NCI-H1694 treated with DMSO at 0.1 percent for 48 hours (cell line): ENCODE measurements at regions not wholly inside any gene's neighbourhood (a gene's known extent, or its start where the extent isn't known, plus 50 kb on each side); places are given as distances from the start of the nearest gene placed in this dataset.

Experiments used
- DNase-seq: peaks from one replicate; lab custom pipeline; 2025; lab: John Stamatoyannopoulos, UW

DNA sequence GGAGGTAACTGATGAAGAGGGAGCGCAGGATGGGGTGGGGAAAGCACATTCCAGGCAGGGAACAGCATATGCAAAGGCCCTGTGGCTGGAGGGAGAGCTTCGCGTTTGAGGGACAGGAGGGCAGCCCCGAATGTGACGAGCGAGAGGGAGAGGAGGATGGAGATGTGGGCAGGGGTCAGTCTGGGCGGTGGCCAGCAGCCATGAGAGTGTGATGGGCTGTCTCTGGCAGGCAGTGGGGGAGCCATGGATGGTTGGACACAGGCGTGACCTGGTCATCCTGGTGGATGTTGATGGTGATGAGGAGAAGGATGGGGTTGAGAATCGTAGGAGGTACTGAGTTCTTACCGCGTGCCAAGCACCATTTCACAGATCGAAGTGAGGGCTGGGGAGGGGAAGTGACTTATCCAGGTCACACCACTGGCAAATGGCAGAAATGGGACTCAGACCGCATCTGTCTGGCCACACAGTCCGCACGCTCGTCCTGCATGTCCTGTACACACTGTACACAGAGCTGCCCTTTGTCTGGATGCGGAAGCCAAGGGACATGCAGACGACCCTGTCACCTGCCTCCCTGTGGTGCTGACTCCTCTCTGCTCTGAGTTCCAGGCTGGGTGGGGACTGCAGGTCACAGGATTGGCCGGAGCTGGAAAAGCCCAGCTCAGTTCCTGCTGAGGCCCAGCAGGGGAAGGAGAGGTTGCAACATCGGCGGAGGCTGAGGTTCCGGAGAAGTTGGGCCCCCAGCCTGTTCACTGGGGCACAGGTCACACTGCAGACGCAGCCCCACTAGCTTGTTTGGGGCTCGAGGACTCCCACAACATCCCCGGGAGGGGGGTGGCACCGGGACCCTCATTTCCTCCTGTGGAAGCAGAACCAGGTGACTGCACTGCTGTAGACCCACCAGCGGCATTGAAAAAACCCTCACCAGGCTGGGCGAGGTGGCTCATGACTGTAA is 165.6 kb upstream of the IER5L start:
- DNase-seq: no peak

DNA sequence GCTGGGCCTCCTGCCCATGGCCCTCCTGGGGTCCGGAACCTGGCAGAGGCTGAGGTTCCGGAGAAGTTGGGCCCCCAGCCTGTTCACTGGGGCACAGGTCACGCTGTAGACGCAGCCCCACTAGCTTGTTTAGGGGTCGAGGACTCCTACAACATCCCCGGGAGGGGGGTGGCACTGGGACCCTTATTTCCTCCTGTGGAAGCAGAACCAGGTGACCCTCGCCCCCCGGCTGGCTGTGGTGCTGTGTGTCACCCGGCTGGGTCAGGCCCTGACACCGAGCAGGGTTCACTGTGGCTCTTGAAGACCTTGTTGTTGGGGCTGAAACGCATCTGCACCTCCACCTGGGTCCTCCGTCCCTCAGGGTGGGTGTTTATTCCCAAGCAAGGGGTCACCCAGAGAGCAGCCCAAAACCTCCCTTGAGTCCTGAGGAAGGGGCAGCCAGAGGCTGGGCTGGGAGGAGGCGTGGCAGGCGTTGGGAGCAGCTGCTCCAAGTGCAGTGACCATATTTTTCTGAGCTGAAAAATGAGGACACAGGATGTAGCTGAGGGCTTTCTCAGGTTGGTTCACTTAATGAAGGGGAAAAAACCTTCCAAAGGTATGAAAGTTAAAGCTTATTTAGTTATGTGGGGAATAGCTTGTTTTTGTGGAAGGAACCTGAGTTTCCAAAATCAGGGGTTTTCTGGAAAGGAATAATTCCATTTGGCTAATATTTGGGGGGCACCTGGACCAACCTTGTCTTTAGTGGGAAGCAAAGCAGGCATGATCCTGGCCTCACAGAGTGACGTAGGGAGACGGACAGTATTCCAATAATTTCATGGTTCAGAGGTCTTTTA is 164.7 kb upstream of the IER5L start:
- DNase-seq: no peak

DNA sequence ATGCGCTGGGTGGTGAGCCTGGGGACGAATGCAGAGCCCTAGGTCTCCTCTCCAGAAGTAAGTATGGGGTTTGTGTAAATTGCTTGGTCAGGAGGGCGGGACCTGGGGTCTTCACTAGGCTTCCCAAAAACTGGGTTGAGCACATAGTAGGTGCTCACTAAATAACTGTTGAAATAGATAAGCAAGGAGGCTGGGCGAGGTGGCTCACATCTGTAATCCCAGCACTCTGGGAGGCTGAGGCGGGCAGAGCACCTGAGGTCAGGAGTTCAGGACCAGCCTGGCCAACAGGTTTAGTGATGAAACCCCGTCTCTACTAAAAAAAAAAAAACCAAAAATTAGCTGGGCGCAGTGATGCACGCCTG is 163.9 kb upstream of the IER5L start:
- DNase-seq: no peak

DNA sequence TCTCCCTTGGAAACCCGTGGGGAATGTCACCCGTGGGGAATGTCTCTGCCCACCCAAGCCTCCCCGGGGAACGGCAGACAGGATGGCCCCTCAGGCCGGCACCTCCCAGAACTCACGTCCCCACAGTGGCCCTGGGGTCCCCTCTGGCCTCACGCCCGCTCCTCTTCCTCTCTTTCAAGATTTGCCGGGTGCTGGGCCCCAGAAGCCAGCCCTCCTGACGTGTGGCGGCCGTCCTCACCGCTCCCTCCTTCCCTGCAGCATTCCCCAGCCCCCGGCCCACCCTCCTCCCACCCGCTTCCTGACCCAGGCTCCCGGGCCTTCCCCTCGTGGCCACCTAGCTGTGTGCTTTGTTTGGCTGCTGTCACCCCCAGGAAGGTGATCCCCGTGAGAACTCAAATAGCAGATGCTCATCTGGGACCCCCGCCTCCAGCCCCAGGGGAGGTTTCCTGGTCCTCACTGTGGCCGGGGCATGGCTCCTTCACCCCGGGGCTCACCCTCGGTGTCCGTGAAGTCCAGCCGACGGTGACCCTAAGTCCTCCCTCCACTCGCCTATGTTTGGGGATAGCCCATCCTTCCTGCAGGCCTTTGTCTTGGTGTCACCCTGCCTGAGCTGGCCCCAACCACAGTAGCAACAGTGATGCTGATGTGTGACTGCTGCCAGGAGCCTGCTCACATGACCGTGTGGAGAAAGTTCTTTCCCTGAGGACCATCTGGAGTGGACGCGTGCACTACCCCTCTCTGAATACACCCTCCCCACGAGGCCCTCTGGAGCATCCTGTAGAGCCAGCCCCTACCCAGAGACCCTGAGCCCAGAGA is 163.3 kb upstream of the IER5L start:
- DNase-seq: no peak

DNA sequence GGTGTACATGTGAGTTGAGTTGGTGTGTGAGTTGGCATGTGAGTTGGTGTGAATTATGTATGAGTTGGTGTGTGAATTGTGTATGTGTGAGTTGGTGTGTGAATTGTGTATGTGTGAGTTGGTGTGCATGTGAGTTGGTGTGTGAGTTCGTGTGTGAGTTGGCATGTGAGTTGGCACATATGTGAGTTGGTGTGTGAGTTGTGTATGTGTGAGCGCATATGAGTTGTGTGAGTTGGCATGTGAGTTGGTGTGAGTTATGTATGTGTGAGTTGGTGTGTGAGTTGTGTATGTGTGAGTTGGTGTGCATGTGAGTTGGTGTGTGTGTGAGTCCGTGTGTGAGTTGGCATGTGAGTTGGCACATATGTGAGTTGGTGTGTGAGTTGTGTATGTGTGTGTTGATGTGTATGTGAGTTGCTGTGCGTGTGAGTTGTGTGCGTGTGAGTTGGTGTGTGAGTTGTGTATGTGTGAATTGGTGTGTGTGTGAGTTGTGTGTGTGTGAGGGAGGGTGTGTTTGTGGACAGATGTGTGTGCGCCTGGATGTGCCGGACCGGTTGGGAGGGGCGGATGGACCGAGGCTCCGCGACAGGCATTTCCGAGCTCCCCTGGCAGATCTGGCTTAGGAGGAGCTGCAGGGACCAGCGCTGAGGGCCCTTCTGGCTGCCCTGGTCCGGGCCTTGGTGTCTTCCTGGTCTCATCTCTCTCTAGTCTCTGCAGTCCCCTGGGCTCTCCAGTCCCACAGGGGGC is 162.5 kb upstream of the IER5L start:
- no peak for DNase-seq

GRCh38 chr9:129339539-129340157 is 161.6 kb upstream of the IER5L start:
- no peak for DNase-seq

DNA sequence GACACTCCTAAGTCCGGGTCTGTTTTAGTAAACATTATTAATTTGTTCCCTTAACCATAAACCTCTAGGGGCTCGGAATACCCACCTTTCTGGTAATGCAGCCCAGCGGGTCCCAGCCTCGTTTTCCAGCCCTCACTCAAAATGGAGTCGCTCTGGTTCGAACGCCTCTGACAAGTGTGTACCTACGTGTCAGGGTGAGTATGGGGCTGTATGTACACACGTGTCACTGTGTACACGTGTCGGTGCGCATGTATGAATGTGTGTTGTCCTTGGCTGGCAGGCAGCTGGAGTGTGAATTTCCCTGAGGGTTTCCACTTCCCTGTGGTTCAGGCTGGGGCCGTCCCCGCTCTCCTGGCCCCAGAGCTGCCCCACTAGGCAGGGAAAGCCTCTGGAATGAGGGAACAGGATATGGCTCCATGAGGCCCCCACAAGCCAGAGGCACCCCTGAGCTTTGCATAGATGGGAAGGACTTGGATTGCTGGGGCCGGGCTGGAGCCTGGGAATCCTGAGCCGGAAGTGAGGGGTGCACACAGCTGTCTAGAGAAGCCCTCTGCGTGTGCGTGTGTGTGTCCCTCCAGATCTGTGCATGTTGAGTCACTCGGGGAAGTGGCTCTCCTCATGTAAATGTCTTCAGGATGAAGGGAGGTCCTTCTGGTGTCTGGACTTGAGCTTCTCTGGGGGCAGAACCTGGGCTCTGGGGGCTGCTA is 160.8 kb upstream of the IER5L start:
- no peak for DNase-seq

DNA sequence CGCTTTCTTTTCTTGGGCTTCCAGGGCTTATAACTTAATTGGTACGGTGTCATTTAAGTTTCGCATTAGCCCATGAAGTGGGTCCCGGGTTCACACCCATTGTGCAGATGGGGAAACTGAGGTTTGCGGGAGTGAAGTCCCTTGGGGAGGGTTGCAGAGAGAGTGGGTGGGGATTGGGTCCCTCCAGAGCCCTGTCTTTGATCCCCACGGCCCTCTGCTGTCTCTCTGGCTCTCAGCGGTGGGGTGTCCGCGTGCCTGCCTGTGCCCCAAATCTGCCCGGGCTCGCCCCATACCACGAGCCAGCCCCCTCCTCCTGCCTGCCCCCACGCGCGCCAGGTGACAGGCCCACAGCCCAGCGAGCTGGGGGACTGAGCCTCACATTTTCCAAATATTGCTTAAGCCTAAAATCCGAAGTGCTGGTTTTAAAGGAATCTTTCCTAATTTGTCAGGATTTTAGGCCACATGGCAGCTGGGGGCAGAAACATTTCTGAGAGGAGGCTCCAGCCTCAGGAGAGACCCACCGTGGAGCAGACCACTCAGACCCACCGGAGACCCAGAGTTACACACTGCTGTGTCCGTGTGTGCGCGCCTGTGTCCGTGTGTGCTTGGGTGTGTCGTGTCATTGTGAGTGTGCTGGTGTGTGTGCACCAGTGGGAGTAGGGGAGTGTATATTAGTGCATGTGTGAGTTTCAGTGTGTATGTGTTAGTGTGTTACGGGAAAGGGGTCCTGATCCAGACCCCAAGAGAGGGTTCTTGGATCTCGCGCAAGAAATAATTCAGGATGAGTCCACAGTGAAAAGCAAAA is 159.5 kb upstream of the IER5L start:
- DNase-seq: no peak

DNA sequence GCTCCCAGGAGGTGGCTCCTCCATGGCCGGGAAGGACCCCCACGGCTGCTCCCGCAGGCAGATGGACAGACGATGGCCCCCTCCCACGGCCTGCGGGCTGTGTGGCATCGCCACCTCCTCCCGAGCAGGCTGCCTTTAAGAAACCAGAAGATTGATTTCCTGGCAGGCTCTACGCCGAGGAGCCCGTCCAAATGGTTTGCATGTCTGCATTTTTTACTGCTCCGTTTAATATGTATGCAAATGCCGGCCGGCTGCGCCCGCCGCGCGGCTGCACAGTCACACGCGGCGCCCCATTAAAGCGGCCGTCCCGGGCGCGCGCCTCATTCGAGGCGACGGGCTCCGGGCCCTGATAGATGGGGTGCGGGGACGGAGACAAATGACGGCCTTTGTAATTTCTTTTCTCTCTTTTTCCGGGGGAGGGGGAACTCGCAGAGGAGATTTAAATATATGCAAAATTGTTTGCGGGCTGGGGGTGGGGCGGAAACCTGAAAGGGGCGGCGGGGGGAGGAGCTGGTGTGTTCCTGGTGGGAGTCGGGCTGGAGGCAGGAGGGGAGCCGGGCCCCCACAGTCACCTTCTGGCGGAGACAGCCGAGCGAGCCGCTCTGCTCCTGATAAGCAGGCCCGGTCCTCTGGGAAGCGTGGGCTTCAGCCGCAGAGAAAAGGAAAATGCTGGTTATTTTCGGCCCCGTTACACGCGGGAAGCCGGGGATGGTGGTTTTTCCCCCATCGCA is 158.7 kb upstream of the IER5L start:
- no peak for DNase-seq

GRCh38 chr9:129336130-129336528 is 158.1 kb upstream of the IER5L start:
- no peak for DNase-seq

GRCh38 chr9:129335464-129336129 is 157.5 kb upstream of the IER5L start:
- DNase-seq: no peak

- no peak for DNase-seq
Observed at GRCh38 chr9:129334105-129334935, 156.3 kb upstream of the IER5L start.

- no peak for DNase-seq
Observed at GRCh38 chr9:129333617-129334104, 155.6 kb upstream of the IER5L start.

- DNase-seq: no peak
Observed at GRCh38 chr9:129332581-129332980, 154.5 kb upstream of the IER5L start.

- DNase-seq: no peak
Observed at GRCh38 chr9:129331772-129332500, 153.9 kb upstream of the IER5L start.

DNA sequence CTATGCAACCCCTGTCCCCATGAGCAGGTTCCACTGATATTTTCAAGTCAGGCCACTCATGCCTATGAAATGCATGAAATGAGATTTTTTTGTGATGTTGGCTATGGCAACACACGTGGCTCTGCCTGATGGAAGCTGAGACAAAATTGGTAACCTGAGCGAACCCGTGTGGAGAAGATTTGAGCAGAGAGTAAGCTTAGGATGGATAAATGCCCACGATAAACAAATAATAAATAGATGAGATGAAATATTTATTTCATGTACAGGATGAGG is 153.4 kb upstream of the IER5L start:
- DNase-seq: no peak
